ENCODE measurements at regions not wholly inside any gene's neighbourhood (a gene's known extent, or its start where the extent isn't known, plus 50 kb on each side); places are given as distances from the start of the nearest gene placed in this dataset.

GRCh38 chr12:75864161-75864560, 167.4 kb downstream of the PHLDA1 start (continued):
- TF ChIP-seq ERG (CRISPR knock-in tag; IDR thresholded peaks at IDR 0.05) (no peak), PRDM15 (CRISPR knock-in tag; IDR thresholded peaks at IDR 0.05) (no peak), NR3C1 (CRISPR knock-in tag; conservative IDR thresholded peaks at IDR 0.05; ENCODE audit: low read depth) (no peak)

- Mint-ChIP-seq H3K27me3 (ENCODE audit: low read depth) (no peaks in the 10 kb centered on the region; the same call in 1 of the 2 replicates), H3K4me1 (peaks cover 4% of the 10 kb centered on the region), H3K27ac (no peak overlapping the region), H3K4me3 (no peak overlapping the region), H3K9me3 (peaks cover 9% of the 10 kb centered on the region), H3K36me3 (no peaks in the 10 kb centered on the region)
- POLR2A ChIA-PET, result no interaction called here
- no peak for ATAC-seq
- CTCF ChIA-PET, result no interaction called here
- no peak for TF ChIP-seq NFATC4 (CRISPR knock-in tag; IDR thresholded peaks at IDR 0.05)
- TF ChIP-seq EMX1 (CRISPR knock-in tag; IDR thresholded peaks at IDR 0.05), result no peak
- TF ChIP-seq MYBL2 (CRISPR knock-in tag; IDR thresholded peaks at IDR 0.05), result no peak
- no peak for TF ChIP-seq SMAD4 (CRISPR knock-in tag; IDR thresholded peaks at IDR 0.05)
- no peak for TF ChIP-seq JUN (CRISPR knock-in tag; IDR thresholded peaks at IDR 0.05)
- TF ChIP-seq ATF3 (CRISPR knock-in tag; conservative IDR thresholded peaks at IDR 0.05), result no peak
- TF ChIP-seq ZBTB21 (CRISPR knock-in tag; IDR thresholded peaks at IDR 0.05; ENCODE audit: borderline replicate concordance), result no peak
- no peak for TF ChIP-seq NFE2L1 (CRISPR knock-in tag; IDR thresholded peaks at IDR 0.05)
- no peak for TF ChIP-seq CREM (CRISPR knock-in tag; IDR thresholded peaks at IDR 0.05)
- no peak for TF ChIP-seq FOXP4 (CRISPR knock-in tag; IDR thresholded peaks at IDR 0.05)
- TF ChIP-seq ZNF232 (CRISPR knock-in tag; IDR thresholded peaks at IDR 0.05), result no peak
- TF ChIP-seq RELA (CRISPR knock-in tag; IDR thresholded peaks at IDR 0.05; ENCODE audit: borderline replicate concordance), result no peak
- no peak for TF ChIP-seq E2F1 (CRISPR knock-in tag; IDR thresholded peaks at IDR 0.05)
- no peak for TF ChIP-seq ATF6 (CRISPR knock-in tag; IDR thresholded peaks at IDR 0.05)
- TF ChIP-seq MLX (CRISPR knock-in tag; IDR thresholded peaks at IDR 0.05), result no peak
- TF ChIP-seq FOXP1 (CRISPR knock-in tag; IDR thresholded peaks at IDR 0.05; ENCODE audit: borderline replicate concordance), result no peak
- no peak for TF ChIP-seq CDX4 (CRISPR knock-in tag; IDR thresholded peaks at IDR 0.05; ENCODE audit: borderline replicate concordance)
- no peak for TF ChIP-seq TEAD4 (CRISPR knock-in tag; IDR thresholded peaks at IDR 0.05)
- TF ChIP-seq OVOL2 (CRISPR knock-in tag; IDR thresholded peaks at IDR 0.05; ENCODE audit: borderline replicate concordance), result no peak
- no peak for TF ChIP-seq ZNF416 (CRISPR knock-in tag; IDR thresholded peaks at IDR 0.05)
- no peak for DNase-seq (ENCODE audit: low spot score)
Observed at GRCh38 chr12:75863533-75863932, 168.0 kb downstream of the PHLDA1 start.

Data from WTC11 (cell line).